Activated T-helper 1 cell treated with anti-CD3 and anti-CD28 coated beads, Interleukin-12 subunit alpha, Interleukin-12 subunit beta, Interleukin-2, Interleukin-4 antibody, amounts not matched to agents 30 ng/mL and 10 ng/mL and 1 ng/mL, durations not matched to agents 14 hours and 24 hours and 36 hours (primary cell): ENCODE measurements at regions not wholly inside any gene's neighbourhood (a gene's known extent, or its start where the extent isn't known, plus 50 kb on each side); places are given as distances from the start of the nearest gene placed in this dataset.

Experiments used
- DNase-seq: peaks from one replicate; pipeline ENCODE4 v3.0.0; 2021; ENCODE audit warnings: low spot score
- H3K27ac Mint-ChIP-seq: one replicate; pipeline ENCODE4 v1.8.0; 2021; ENCODE audit warnings: mild to moderate bottlenecking, mixed read lengths
- H3K27me3 Mint-ChIP-seq: one replicate; pipeline ENCODE4 v1.8.0; 2022; ENCODE audit warnings: mild to moderate bottlenecking, moderate library complexity, mixed read lengths; ENCODE audit not compliant: insufficient read depth
- H3K36me3 Mint-ChIP-seq: one replicate; pipeline ENCODE4 v1.8.0; 2021; ENCODE audit warnings: low read depth, mixed read lengths
- H3K4me1 Mint-ChIP-seq: one replicate; pipeline ENCODE4 v1.8.0; 2021; ENCODE audit warnings: low read depth, mixed read lengths
- H3K4me3 Mint-ChIP-seq: one replicate; pipeline ENCODE4 v1.8.0; 2021; ENCODE audit warnings: mild to moderate bottlenecking, moderate library complexity, mixed read lengths
- H3K9me3 Mint-ChIP-seq: one replicate; pipeline ENCODE4 v1.8.0; 2021; ENCODE audit warnings: mixed read lengths
- intact Hi-C: fragments of 100-400 bp; cut with micrococcal nuclease; formaldehyde crosslinking; loops from one replicate; pipeline ENCODE4 v1.15.1; 2024

DNA sequence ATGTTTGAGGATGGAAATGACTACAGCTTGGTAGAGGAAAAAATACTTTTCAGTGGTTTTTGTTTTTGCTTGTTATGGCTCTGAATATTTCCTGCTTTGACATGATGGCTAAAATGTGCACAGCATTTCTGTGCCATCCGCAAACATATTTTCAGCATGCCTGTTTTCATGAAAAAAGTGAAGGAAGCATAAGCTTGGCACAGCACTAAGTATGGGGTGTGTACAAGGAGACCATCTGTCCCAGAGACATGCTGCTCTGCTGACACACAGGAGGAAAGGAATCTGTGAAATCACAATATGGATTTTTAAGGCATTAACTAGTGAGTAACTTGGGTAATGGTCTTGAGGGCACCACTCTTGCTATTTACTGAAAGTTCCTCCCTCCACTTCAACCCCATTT is 595.5 kb downstream of the RWDD3 start:
- H3K27me3 Mint-ChIP-seq = no peaks in the 10 kb centered on the region
- intact Hi-C loops = no loop called here
- no peak for DNase-seq
- peaks cover 7% of the 10 kb centered on the region for H3K9me3 Mint-ChIP-seq
- no peaks in the 10 kb centered on the region for H3K36me3 Mint-ChIP-seq
- H3K4me3 Mint-ChIP-seq = no peak overlapping the region
- H3K27ac Mint-ChIP-seq = no peak overlapping the region
- no peaks in the 10 kb centered on the region for H3K4me1 Mint-ChIP-seq

DNA sequence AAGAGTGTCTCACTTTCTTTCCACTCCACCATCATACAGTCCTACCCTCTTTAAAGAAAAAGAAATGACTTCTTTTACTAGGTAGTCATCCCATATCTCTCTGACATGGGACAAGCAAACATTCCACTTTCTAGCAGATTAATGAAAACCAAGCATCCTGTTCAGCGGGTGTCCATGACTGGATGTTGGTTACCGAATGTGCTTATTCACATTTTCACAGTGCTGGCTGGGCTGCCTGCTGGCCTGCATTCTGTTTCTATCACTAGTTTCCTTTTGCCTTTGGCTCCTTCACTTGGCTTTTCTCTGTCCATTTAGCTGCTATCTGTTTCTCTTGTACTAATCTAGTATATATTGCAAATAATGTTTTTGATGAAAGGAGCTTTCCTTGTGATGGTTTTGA is 598.4 kb downstream of the RWDD3 start:
- H3K27me3 Mint-ChIP-seq = no peaks in the 10 kb centered on the region
- peaks cover 31% of the 10 kb centered on the region for H3K9me3 Mint-ChIP-seq
- no peak overlapping the region for H3K27ac Mint-ChIP-seq
- no peaks in the 10 kb centered on the region for H3K4me1 Mint-ChIP-seq
- H3K36me3 Mint-ChIP-seq = no peaks in the 10 kb centered on the region
- H3K4me3 Mint-ChIP-seq = no peak overlapping the region
- DNase-seq = no peak
- intact Hi-C loops = no loop called here

DNA sequence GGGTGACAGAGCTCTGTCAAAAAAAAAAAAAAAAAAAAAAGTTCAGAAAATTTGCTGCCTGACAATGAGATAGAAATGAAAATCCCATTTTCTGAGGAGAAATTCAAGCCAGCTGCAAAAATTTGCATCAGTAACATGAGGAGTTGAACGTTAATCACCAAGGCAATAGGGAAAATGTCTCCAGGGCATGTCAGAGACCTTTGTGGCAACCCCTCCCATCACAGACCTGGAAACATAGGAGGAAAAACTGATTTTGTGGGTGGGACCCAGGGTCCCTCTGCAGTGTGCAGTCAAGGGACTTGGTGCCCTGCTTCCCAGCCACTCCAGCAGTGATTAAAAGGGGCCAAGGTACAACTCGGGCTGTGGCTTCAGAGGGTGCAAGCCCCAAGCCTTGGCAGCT is 615.4 kb downstream of the RWDD3 start:
- H3K9me3 Mint-ChIP-seq = peaks cover 5% of the 10 kb centered on the region
- H3K4me3 Mint-ChIP-seq = no peak overlapping the region
- H3K27me3 Mint-ChIP-seq = no peaks in the 10 kb centered on the region
- H3K36me3 Mint-ChIP-seq = no peaks in the 10 kb centered on the region
- H3K27ac Mint-ChIP-seq = no peak overlapping the region
- intact Hi-C loops = no loop called here
- DNase-seq = no peak
- no peaks in the 10 kb centered on the region for H3K4me1 Mint-ChIP-seq

DNA sequence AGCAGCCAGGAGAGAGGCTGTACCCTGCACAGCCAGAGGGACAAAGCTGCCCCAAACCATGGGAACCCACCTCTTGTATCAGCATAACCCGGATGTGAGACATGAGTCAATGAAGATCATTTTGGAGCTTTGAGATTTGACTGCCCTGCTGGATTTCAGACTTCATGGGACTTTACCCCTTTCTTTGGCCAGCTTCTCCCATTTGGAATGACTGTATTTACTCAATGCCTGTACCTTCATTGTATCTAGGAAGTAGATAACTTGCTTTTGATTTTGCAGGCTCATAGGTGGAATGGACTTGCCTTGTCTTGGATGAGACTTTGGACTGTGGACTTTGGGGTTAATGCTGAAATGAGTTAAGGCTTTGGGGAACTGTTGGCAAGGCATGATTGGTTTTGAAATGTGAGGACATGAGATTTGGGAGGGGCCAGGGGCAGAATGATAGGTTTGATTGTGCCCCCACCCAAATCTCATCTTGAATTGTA is 616.2 kb downstream of the RWDD3 start:
- no peak overlapping the region for H3K4me3 Mint-ChIP-seq
- H3K36me3 Mint-ChIP-seq = no peaks in the 10 kb centered on the region
- intact Hi-C loops = no loop called here
- H3K27ac Mint-ChIP-seq = no peak overlapping the region
- peaks cover 5% of the 10 kb centered on the region for H3K9me3 Mint-ChIP-seq
- no peaks in the 10 kb centered on the region for H3K4me1 Mint-ChIP-seq
- H3K27me3 Mint-ChIP-seq = no peaks in the 10 kb centered on the region
- no peak for DNase-seq

DNA sequence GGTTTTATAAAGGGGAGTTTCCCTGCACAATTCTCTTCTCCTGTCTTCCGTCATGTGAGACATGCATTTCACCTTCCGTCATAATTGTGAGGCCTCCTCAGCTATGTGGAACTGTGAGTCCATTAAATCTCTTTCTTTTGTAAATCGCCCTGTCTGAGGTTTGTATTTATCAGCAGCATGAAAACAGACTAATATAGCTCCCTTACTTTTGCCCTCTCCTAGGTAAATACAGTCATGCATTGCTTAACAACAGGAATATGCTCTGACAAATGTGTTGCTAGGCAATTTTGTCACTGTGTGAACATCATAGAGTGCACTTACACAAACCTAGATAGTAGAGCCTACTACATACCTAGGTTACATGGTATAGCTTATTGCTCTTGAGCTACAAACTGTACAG is 616.8 kb downstream of the RWDD3 start:
- no peak for DNase-seq
- intact Hi-C loops = no loop called here
- Mint-ChIP-seq H3K4me1 (no peaks in the 10 kb centered on the region), H3K27me3 (no peaks in the 10 kb centered on the region), H3K9me3 (peaks cover 5% of the 10 kb centered on the region), H3K4me3 (no peak overlapping the region), H3K36me3 (no peaks in the 10 kb centered on the region), H3K27ac (no peak overlapping the region)

DNA sequence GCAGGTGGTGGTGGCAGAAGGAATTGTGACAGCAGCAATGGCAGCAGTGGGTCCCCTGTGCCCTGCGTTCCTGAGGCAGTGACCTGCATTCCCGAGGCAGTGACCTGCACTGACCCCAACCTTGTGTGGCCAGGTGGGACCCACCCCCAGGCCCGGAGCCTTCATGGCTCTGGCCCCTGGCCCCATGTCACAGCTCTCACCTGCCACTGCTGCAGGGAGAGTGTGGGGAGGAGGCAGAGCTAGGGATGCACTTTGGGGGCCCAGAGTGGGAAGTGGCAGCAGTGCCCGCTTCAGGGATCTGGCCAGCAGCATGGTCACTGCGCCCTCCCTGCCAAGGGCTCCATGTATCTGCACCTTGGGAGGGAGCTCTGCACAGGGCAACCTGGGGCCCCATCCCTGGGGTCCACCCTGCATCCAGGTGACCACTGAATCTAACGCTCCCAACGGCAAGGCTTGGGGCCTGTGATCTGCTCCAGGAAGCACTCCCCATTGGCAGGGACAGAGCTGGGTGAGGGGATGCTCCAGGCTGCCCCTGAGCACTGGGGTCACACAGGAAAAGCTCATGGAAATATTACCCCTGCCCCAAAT is 618.6 kb downstream of the RWDD3 start:
- Mint-ChIP-seq H3K9me3 (peaks cover 5% of the 10 kb centered on the region), H3K27me3 (no peaks in the 10 kb centered on the region), H3K27ac (no peak overlapping the region), H3K4me1 (no peaks in the 10 kb centered on the region), H3K36me3 (no peaks in the 10 kb centered on the region), H3K4me3 (no peak overlapping the region)
- intact Hi-C loops = no loop called here
- no peak for DNase-seq

DNA sequence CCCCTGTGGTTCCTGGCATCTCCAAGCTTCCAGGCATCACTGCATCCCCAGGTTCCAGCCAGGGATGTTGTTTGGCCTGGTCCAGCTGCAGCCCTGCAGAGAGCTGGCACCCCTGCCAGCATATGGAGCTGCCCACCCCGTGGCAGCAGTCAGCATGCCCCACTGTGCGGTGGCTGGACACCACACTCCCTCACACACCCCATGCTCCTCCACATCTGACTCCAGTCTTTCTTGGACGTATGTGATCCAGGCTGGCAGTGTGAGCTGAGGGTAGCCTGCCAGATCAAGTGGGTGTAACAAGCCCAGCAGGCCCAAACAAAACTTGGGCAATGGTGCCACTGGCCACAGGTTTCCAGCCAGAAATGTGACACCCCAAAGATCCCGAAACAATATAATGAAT is 620.4 kb downstream of the RWDD3 start:
- intact Hi-C loops = no loop called here
- Mint-ChIP-seq H3K27ac (no peak overlapping the region), H3K4me3 (no peak overlapping the region), H3K9me3 (no peaks in the 10 kb centered on the region), H3K4me1 (no peaks in the 10 kb centered on the region), H3K36me3 (no peaks in the 10 kb centered on the region), H3K27me3 (no peaks in the 10 kb centered on the region)
- no peak for DNase-seq

DNA sequence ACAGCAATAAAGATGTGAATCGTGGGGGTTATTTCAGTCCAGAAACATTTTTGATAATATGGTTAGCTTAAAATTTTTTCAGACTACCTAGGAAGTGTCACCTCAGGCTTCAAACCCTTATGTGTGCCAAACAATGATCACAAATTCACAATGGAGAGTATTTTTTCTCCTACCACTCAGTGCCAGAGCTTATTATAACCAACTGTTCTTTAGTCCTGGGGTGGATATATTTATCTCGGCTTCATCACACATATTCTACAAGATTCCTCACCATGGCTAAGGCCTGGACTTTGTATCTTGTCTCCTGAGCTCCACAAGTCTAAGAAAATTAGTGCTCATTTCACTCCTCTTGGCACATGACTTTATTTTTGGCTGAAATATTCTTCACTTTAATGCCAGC is 629.1 kb downstream of the RWDD3 start:
- Mint-ChIP-seq H3K9me3 (no peaks in the 10 kb centered on the region), H3K27ac (no peak overlapping the region), H3K4me1 (no peaks in the 10 kb centered on the region), H3K4me3 (no peak overlapping the region), H3K27me3 (no peaks in the 10 kb centered on the region), H3K36me3 (no peaks in the 10 kb centered on the region)
- no peak for DNase-seq
- intact Hi-C loops = no loop called here

DNA sequence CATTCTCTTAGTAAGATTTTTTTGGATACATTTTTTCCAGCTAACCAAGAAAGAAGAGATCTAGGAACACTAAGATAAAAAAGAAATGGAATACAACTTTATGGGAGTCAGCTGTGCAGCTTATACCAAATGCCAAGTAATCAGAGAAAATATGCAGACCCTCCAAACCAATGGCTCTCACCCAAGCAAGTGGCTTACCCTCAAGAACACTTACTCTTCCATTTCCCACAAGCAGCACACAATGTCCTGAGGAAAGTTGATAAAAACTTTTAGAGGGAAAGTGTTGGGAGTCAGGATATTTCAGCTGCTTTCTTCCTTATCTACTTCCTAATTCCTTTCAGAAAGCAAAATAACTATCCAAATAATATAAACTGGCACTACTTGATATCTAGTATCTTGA is 631.8 kb downstream of the RWDD3 start:
- intact Hi-C loops = no loop called here
- DNase-seq = no peak
- no peak overlapping the region for H3K4me3 Mint-ChIP-seq
- no peak overlapping the region for H3K27ac Mint-ChIP-seq
- no peaks in the 10 kb centered on the region for H3K4me1 Mint-ChIP-seq
- no peaks in the 10 kb centered on the region for H3K36me3 Mint-ChIP-seq
- no peaks in the 10 kb centered on the region for H3K27me3 Mint-ChIP-seq
- H3K9me3 Mint-ChIP-seq = peaks cover 4% of the 10 kb centered on the region

DNA sequence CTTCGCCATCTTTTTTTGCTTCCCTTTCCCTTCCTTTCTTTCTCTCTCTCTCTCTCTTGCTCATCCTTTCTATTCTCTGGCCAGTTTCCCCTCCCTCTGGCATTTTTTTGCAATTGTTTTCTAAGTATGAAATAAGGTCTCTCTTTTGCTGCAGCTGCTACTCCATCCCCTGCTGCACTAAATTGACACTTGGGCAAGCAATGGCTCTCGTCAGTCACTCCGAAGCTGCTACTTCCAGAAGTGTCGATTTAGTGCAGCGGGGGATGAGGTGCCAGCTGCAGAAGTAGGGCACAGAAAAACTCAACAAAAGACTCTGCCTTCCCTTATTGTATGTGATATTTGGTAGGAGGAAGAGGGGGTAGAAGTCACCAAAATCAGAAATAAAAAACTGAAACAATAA is 642.3 kb downstream of the RWDD3 start:
- DNase-seq = no peak
- no peak overlapping the region for H3K4me3 Mint-ChIP-seq
- H3K4me1 Mint-ChIP-seq = no peaks in the 10 kb centered on the region
- no peaks in the 10 kb centered on the region for H3K36me3 Mint-ChIP-seq
- H3K27ac Mint-ChIP-seq = no peak overlapping the region
- H3K27me3 Mint-ChIP-seq = no peaks in the 10 kb centered on the region
- peaks cover 3% of the 10 kb centered on the region for H3K9me3 Mint-ChIP-seq
- intact Hi-C loops = no loop called here

DNA sequence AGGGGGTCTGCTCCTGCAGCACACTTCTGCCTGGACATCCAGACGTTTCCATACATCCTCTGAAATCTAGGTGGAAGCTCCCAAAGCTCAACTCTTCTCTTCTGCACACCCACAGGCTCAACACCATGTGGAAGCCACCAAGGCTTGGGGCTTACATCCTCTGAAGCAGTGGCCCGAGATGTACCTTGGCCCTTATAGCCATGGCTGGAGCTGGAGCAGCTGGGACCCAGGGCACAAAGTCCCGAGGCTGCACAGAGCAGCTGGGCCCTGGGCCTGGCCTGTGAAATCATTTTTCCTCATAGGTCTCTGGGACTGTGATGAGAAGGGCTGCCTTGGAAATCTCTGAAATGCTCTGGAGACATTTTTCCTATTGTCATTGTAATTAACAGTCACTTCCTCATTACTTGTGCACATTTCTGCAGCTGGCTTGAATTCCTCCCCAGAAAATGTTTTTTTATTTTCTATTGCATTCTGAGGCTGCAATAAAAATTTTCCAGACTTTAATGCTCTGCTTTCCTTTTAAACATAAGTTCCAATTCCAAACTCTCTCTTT is 645.6 kb downstream of the RWDD3 start:
- no peaks in the 10 kb centered on the region for H3K27me3 Mint-ChIP-seq
- H3K4me3 Mint-ChIP-seq = no peak overlapping the region
- no peaks in the 10 kb centered on the region for H3K36me3 Mint-ChIP-seq
- no peaks in the 10 kb centered on the region for H3K4me1 Mint-ChIP-seq
- no peak overlapping the region for H3K27ac Mint-ChIP-seq
- no peaks in the 10 kb centered on the region for H3K9me3 Mint-ChIP-seq
- DNase-seq = no peak
- intact Hi-C loops = no loop called here

DNA sequence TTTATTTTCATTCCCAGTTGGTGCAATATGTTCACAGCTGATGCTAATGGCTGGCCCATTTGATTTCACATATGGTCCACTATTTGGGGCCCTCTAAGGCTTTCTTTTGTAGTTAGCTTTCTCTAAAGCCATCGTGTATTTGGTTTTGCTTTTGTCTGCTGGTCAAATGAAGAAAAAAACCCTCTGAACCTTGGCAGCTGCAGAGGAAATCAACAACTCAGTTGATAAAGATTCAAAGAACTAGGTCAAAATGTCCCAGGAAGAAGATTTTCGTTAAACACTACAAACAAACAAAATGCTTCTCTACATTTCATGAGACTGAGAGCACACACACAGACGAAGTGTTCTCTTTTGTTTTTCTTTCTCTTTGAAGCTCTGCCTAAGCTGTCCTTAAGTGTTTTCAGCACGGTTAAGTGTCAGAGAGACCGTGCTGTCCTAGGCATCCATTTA is 655.0 kb downstream of the RWDD3 start:
- Mint-ChIP-seq H3K9me3 (no peaks in the 10 kb centered on the region), H3K36me3 (no peaks in the 10 kb centered on the region), H3K4me3 (no peak overlapping the region), H3K27me3 (no peaks in the 10 kb centered on the region), H3K27ac (no peak overlapping the region), H3K4me1 (no peaks in the 10 kb centered on the region)
- no peak for DNase-seq
- intact Hi-C loops = no loop called here

DNA sequence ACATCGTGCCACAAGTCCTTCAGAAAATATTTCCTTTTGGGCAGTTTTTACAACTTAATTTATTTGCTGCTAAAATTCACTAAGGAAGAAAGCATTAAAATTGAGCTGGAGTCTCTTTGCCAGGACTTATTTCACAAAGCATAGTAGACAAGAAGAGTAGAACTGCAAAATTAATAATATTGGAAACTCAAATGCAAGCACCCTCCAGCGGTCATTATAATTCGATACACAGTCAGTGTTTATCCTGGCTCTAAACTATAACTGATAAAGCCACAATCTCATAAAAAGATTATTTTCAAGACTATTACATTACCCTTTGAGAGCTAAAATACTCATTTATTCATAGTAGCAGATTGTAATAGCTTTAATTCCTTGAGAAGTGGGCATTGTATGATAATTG is 655.4 kb downstream of the RWDD3 start:
- H3K4me3 Mint-ChIP-seq = no peak overlapping the region
- H3K9me3 Mint-ChIP-seq = no peaks in the 10 kb centered on the region
- no peak overlapping the region for H3K27ac Mint-ChIP-seq
- no peaks in the 10 kb centered on the region for H3K27me3 Mint-ChIP-seq
- intact Hi-C loops = no loop called here
- H3K4me1 Mint-ChIP-seq = no peaks in the 10 kb centered on the region
- H3K36me3 Mint-ChIP-seq = no peaks in the 10 kb centered on the region
- DNase-seq = no peak

DNA sequence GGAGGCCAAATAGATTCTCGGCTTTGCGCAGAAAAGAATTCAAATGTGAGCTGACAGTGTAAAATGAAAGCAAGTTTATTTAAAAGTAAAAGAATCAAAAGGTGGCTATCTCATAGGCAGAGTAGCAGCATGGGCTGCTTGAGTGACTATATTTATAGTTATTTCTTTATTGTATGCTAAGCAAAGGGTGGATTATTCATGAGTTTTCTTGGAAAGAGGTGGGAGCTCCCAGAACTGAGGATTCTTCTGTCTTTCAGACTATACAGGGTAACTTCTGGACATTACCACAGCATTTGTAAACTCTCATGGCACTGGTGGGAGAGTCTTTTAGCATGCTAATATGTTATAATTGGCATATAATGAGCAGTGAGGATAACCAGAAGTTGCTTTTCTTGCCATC is 659.9 kb downstream of the RWDD3 start:
- intact Hi-C loops = no loop called here
- no peak overlapping the region for H3K27ac Mint-ChIP-seq
- no peaks in the 10 kb centered on the region for H3K4me1 Mint-ChIP-seq
- H3K27me3 Mint-ChIP-seq = no peaks in the 10 kb centered on the region
- peaks cover 11% of the 10 kb centered on the region for H3K9me3 Mint-ChIP-seq
- H3K36me3 Mint-ChIP-seq = no peaks in the 10 kb centered on the region
- DNase-seq = no peak
- no peak overlapping the region for H3K4me3 Mint-ChIP-seq
